GM12878 (cell line): ENCODE measurements at regions not wholly inside any gene's neighbourhood (a gene's known extent, or its start where the extent isn't known, plus 50 kb on each side); places are given as distances from the start of the nearest gene placed in this dataset.

Source experiments
- ATAC-seq: fragments of 200-7000 bp; cut with Tn5 transposase; 3 replicates; pipeline ENCODE4 v1.9.1; 2020; ENCODE audit warnings: mild to moderate bottlenecking, moderate library complexity
- BruUV-seq: library from RNA; stranded (reverse); fragments of 400-500 nt; replicated peaks from 2 replicates; lab custom pipeline; 2021; lab: Mats Ljungman, UMichigan
- CTCF ChIA-PET: fragments of 300-600 bp; sonication (Branson Sonifier 250); formaldehyde crosslinking; extraction: SDS; loops from one replicate; lab custom pipeline; 2021; ENCODE audit warnings: inconsistent platforms; lab: Yijun Ruan, JAX
- POLR2A ChIA-PET: fragments of 350-600 bp; formaldehyde crosslinking; extraction: SDS; loops from one replicate; lab custom pipeline; 2021; ENCODE audit warnings: inconsistent platforms; lab: Charles Lee
- RAD21 ChIA-PET: fragments of 300-600 bp; sonication (Branson Sonifier 250); formaldehyde crosslinking; loops from one replicate; lab custom pipeline; 2023; ENCODE audit warnings: antibody characterized with exemption; ENCODE audit not compliant: unreplicated experiment; lab: Charles Lee
- SMC1A ChIA-PET: fragments of 300-600 bp; sonication (Branson Sonifier 250); formaldehyde crosslinking; loops from one replicate; lab custom pipeline; 2023; ENCODE audit not compliant: unreplicated experiment, uncharacterized antibody; lab: Charles Lee
- DNase-seq: peaks from one replicate; pipeline ENCODE4 v3.0.0-alpha.2; 2011; ENCODE audit warnings: low read depth, low spot score
- FAIRE-seq: peaks from 3 replicates; lab custom pipeline; 2011; peaks lifted over from hg19 to GRCh38; lab: Jason Lieb, UNC
- H2AFZ ChIP-seq: 2 replicates; pipeline ENCODE4 v1.6.0; 2011; ENCODE audit warnings: low read depth, low read length, control low read depth; ENCODE audit not compliant: control insufficient read depth
- H3K27ac ChIP-seq: 2 replicates; pipeline ENCODE4 v1.5.1; 2011; ENCODE audit warnings: control low read depth; ENCODE audit not compliant: control insufficient read depth, insufficient read depth
- H3K27me3 ChIP-seq, 2 experiments: replicated peaks in 1 of 2; 2 replicates each; pipeline versions ENCODE4 v1.6.0 to v1.6.1; 2011; ENCODE audit warnings: low read length in 1 of 2; ENCODE audit not compliant: control insufficient read depth in 2 of 2, insufficient read depth in 2 of 2
- H3K36me3 ChIP-seq, 2 experiments: 2 replicates each; pipeline ENCODE4 v1.5.1; 2011; ENCODE audit warnings: low read length in 1 of 2; ENCODE audit not compliant: control insufficient read depth in 2 of 2, insufficient read depth in 2 of 2
- H3K4me1 ChIP-seq: 2 replicates; pipeline ENCODE4 v1.6.1; 2011; ENCODE audit warnings: mild to moderate bottlenecking, low read length, moderate library complexity, mixed read lengths; ENCODE audit not compliant: control insufficient read depth, insufficient read depth
- H3K4me2 ChIP-seq: 2 replicates; pipeline ENCODE4 v1.6.0; 2011; ENCODE audit warnings: control low read depth; ENCODE audit not compliant: control insufficient read depth, insufficient read depth
- H3K4me3 ChIP-seq: fragments of 200-600 bp; sonication (generic); 2 replicates; pipeline ENCODE4 v1.5.1; 2016
- H3K79me2 ChIP-seq: 2 replicates; pipeline ENCODE4 v1.6.0; 2011; ENCODE audit warnings: low read length; ENCODE audit not compliant: control insufficient read depth, insufficient read depth
- H3K9ac ChIP-seq: 2 replicates; pipeline ENCODE4 v1.8.0; 2011; ENCODE audit warnings: low read length, control low read depth, mixed read lengths; ENCODE audit not compliant: control insufficient read depth, insufficient read depth
- H3K9me3 ChIP-seq: replicated peaks from 3 replicates; pipeline ENCODE4 v1.5.1; 2011; ENCODE audit warnings: mild to moderate bottlenecking, low read length; ENCODE audit not compliant: control insufficient read depth, insufficient read depth
- H4K20me1 ChIP-seq: 2 replicates; pipeline ENCODE4 v1.6.0; 2011; ENCODE audit not compliant: control insufficient read depth, insufficient read depth
- CHD1 ChIP-seq: IDR thresholded peaks from 2 replicates; pipeline ENCODE4 v1.6.1; 2012; ENCODE audit warnings: low read depth, low read length, improper control_type of control experiment
- E4F1 ChIP-seq: fragments of 450-650 bp; IDR thresholded peaks from 2 replicates; pipeline ENCODE4 v1.6.1; 2018; ENCODE audit warnings: borderline replicate concordance, mild to moderate bottlenecking; ENCODE audit not compliant: partially characterized antibody
- GATAD2B ChIP-seq: fragments of 450-650 bp; conservative IDR thresholded peaks from 2 replicates; pipeline ENCODE4 v1.6.1; 2017; ENCODE audit warnings: low read depth, mild to moderate bottlenecking, moderate library complexity
- IRF3 ChIP-seq: fragments of 450-650 bp; IDR thresholded peaks from 2 replicates; pipeline ENCODE4 v1.6.1; 2014; ENCODE audit warnings: mild to moderate bottlenecking
- MEF2B ChIP-seq: fragments of 450-650 bp; IDR thresholded peaks from 2 replicates; pipeline ENCODE4 v1.6.1; 2018; ENCODE audit warnings: mild to moderate bottlenecking, moderate library complexity; ENCODE audit not compliant: partially characterized antibody, poor library complexity, severe bottlenecking
- MLLT1 ChIP-seq: fragments of 450-650 bp; IDR thresholded peaks from 2 replicates; pipeline ENCODE4 v1.6.1; 2016; ENCODE audit warnings: mild to moderate bottlenecking
- POLR2AphosphoS2 ChIP-seq: IDR thresholded peaks from 2 replicates; pipeline ENCODE4 v1.6.1; 2011; ENCODE audit warnings: low read depth, mild to moderate bottlenecking, low read length, improper control_type of control experiment, moderate library complexity
- POU2F2 ChIP-seq: IDR thresholded peaks from 3 replicates; pipeline ENCODE4 v1.6.1; 2011; ENCODE audit warnings: low read depth, mild to moderate bottlenecking, low read length, borderline replicate concordance
- RB1 ChIP-seq: fragments of 450-650 bp; formaldehyde crosslinking; IDR thresholded peaks from 2 replicates; pipeline ENCODE4 v1.6.1; 2017; ENCODE audit warnings: mild to moderate bottlenecking, borderline replicate concordance
- TARDBP ChIP-seq: IDR thresholded peaks from 2 replicates; pipeline ENCODE4 v1.6.1; 2016; ENCODE audit warnings: borderline replicate concordance
- ZNF592 ChIP-seq: fragments of 450-650 bp; IDR thresholded peaks from 2 replicates; pipeline ENCODE4 v1.6.1; 2017; ENCODE audit warnings: mild to moderate bottlenecking, moderate library complexity
- WGBS: methylation state at CpG from one replicate; pipeline ENCODE4 v1.1.6; 2016; ENCODE audit warnings: low lambda C conversion rate; ENCODE audit not compliant: insufficient replicate concordance, insufficient coverage; ENCODE audit errors: missing lambda C conversion rate; 5-methylcytosine and 5-hydroxymethylcytosine counted together
- in situ Hi-C: fragments of 300-500 bp; cut with MboI; formaldehyde crosslinking; loops from 9 replicates; pipeline ENCODE4 v1.14.3; 2018; ENCODE audit warnings: mixed read lengths
- intact Hi-C: fragments of 100-400 bp; cut with micrococcal nuclease; formaldehyde crosslinking; loops from one replicate; pipeline ENCODE4 v1.14.2; 2022; ENCODE audit not compliant: unreplicated experiment

GRCh38 chr3:177689869-177690268 is 492.6 kb upstream of the TBL1XR1 start (continued):
- TF ChIP-seq ZNF592 = no peak
- no peak for TF ChIP-seq POLR2AphosphoS2

GRCh38 chr3:177690306-177690705 is 493.0 kb upstream of the TBL1XR1 start:
- H3K27me3 ChIP-seq = peaks cover 0 to 2% of the 10 kb centered on the region in 2 experiments; a peak in 1 of 4 replicates
- ChIA-PET POLR2A (interaction anchor here (0.6 kb wide), 1 partner anchor 478 kb away, joined by 3 read pairs; no protein-coding TSS in a partner anchor), SMC1A (interaction anchor here (2.5 kb wide), 1 partner anchor 10 kb away, joined by 8 read pairs; no protein-coding TSS in a partner anchor), CTCF (interaction anchor here (1.1 kb wide), 1 partner anchor 9 kb away, joined by 3 read pairs; no protein-coding TSS in a partner anchor), RAD21 (no interaction called here)
- H3K4me2 ChIP-seq = no peak overlapping the region
- H3K79me2 ChIP-seq = no peaks in the 10 kb centered on the region
- no peak overlapping the region for H3K9ac ChIP-seq
- H2AFZ ChIP-seq = no peak overlapping the region
- no peak for ATAC-seq
- 54% methylated on average over 3 of the region's 3 CpGs for WGBS
- no peaks in the 10 kb centered on the region for H3K9me3 ChIP-seq
- BruUV-seq = no TSS peak
- in situ Hi-C loops (no loop called here), intact Hi-C loops (no loop called here)
- H3K27ac ChIP-seq = no peak overlapping the region
- FAIRE-seq = no peak
- DNase-seq = no peak
- H3K4me3 ChIP-seq = no peak overlapping the region
- H3K4me1 ChIP-seq = no peaks in the 10 kb centered on the region
- no peaks in the 10 kb centered on the region for H3K36me3 ChIP-seq
- no peaks in the 10 kb centered on the region for H4K20me1 ChIP-seq
- TF ChIP-seq E4F1 (no peak), MEF2B (no peak), RB1 (no peak), IRF3 (no peak), TARDBP (no peak), CHD1 (no peak), MLLT1 (no peak), GATAD2B (no peak), POU2F2 (no peak)
